IMR-90 (cell line): ENCODE measurements at regions not wholly inside any gene's neighbourhood (a gene's known extent, or its start where the extent isn't known, plus 50 kb on each side); places are given as distances from the start of the nearest gene placed in this dataset.

ENCODE experiments used
- ATAC-seq: fragments of 200-7000 bp; cut with Tn5 transposase; 2 replicates; pipeline ENCODE4 v1.9.1; 2020; ENCODE audit warnings: low read depth, mild to moderate bottlenecking, moderate library complexity
- BruUV-seq: library from RNA; stranded (reverse); fragments of 400-500 nt; replicated peaks from 2 replicates; lab custom pipeline; 2021; lab: Mats Ljungman, UMichigan
- CTCF ChIA-PET: fragments of 300-600 bp; formaldehyde crosslinking; extraction: SDS; loops from one replicate; lab custom pipeline; 2021; ENCODE audit warnings: antibody characterized with exemption; lab: Yijun Ruan, JAX
- POLR2A ChIA-PET: fragments of 300-600 bp; sonication (Branson Sonifier 250); formaldehyde crosslinking; loops from one replicate; lab custom pipeline; 2022; ENCODE audit warnings: antibody characterized with exemption; ENCODE audit not compliant: unreplicated experiment; lab: Charles Lee
- DNase-seq: peaks from one replicate; pipeline ENCODE4 v3.0.0; 2013
- H2AFZ ChIP-seq: replicated peaks from 2 replicates; pipeline ENCODE3; 2013; ENCODE audit warnings: low read length, mild to moderate bottlenecking; ENCODE audit not compliant: poor library complexity
- H2AK5ac ChIP-seq: 2 replicates; pipeline ENCODE4 v1.6.1; 2013; ENCODE audit warnings: low read depth, low read length, inconsistent platforms
- H2AK9ac ChIP-seq: replicated peaks from 2 replicates; pipeline ENCODE3; 2013; ENCODE audit warnings: mild to moderate bottlenecking, low read depth, low read length, moderate library complexity; ENCODE audit not compliant: poor library complexity
- H2BK120ac ChIP-seq: 2 replicates; pipeline ENCODE4 v1.6.1; 2013; ENCODE audit warnings: low read depth, low read length, inconsistent platforms
- H2BK15ac ChIP-seq: 3 replicates; pipeline ENCODE4 v1.6.1; 2013; ENCODE audit warnings: low read depth, low read length, inconsistent platforms
- H2BK20ac ChIP-seq: 2 replicates; pipeline ENCODE4 v1.6.1; 2013; ENCODE audit warnings: low read depth, mild to moderate bottlenecking, inconsistent platforms, low read length, moderate library complexity
- H2BK5ac ChIP-seq: 2 replicates; pipeline ENCODE4 v1.6.1; 2013; ENCODE audit warnings: mild to moderate bottlenecking, low read depth, low read length, inconsistent platforms; ENCODE audit not compliant: poor library complexity, severe bottlenecking
- H3K14ac ChIP-seq: replicated peaks from 2 replicates; pipeline ENCODE4 v1.6.1; 2013; ENCODE audit warnings: low read depth, low read length, inconsistent platforms
- H3K18ac ChIP-seq: 2 replicates; pipeline ENCODE4 v1.6.1; 2013; ENCODE audit warnings: low read depth, low read length, control low read depth
- H3K23ac ChIP-seq: 2 replicates; pipeline ENCODE4 v1.6.1; 2013; ENCODE audit warnings: low read depth, low read length, inconsistent platforms
- H3K27ac ChIP-seq: 2 replicates; pipeline ENCODE4 v1.5.1; 2013; ENCODE audit warnings: mild to moderate bottlenecking, control low read depth, low read length; ENCODE audit not compliant: insufficient read depth
- H3K27me3 ChIP-seq: 2 replicates; pipeline ENCODE4 v1.6.1; 2013; ENCODE audit warnings: low read length; ENCODE audit not compliant: control insufficient read depth, insufficient read depth
- H3K36me3 ChIP-seq: 2 replicates; pipeline ENCODE4 v1.6.1; 2013; ENCODE audit warnings: low read length, mixed read lengths; ENCODE audit not compliant: control insufficient read depth, insufficient read depth
- H3K4ac ChIP-seq: 2 replicates; pipeline ENCODE4 v1.6.1; 2013; ENCODE audit warnings: low read depth, low read length, inconsistent platforms
- H3K4me1 ChIP-seq: 2 replicates; pipeline ENCODE4 v1.6.1; 2013; ENCODE audit warnings: low read length, mixed read lengths; ENCODE audit not compliant: control insufficient read depth, insufficient read depth
- H3K4me2 ChIP-seq: 2 replicates; pipeline ENCODE4 v1.6.1; 2013; ENCODE audit warnings: low read depth, mild to moderate bottlenecking, control low read depth, low read length, moderate library complexity
- H3K4me3 ChIP-seq: 2 replicates; pipeline ENCODE4 v1.5.1; 2013; ENCODE audit warnings: low read depth, mild to moderate bottlenecking, control low read depth, low read length, moderate library complexity; ENCODE audit not compliant: insufficient read depth
- H3K56ac ChIP-seq: 2 replicates; pipeline ENCODE4 v1.6.1; 2013; ENCODE audit warnings: low read length, inconsistent platforms; ENCODE audit not compliant: insufficient read depth; ENCODE audit errors: extremely low read depth
- H3K79me1 ChIP-seq, 2 experiments: 2 replicates each; pipeline ENCODE4 v1.6.1; 2013; ENCODE audit warnings: low read length in 2 of 2, inconsistent platforms in 1 of 2, low read depth in 1 of 2
- H3K9ac ChIP-seq: 2 replicates; pipeline ENCODE4 v1.6.1; 2013; ENCODE audit warnings: low read depth, low read length, control low read depth
- H3K9me1 ChIP-seq: 2 replicates; pipeline ENCODE4 v1.6.1; 2013; ENCODE audit warnings: low read length, inconsistent platforms; ENCODE audit not compliant: insufficient read depth
- H3K9me3 ChIP-seq: 2 replicates; pipeline ENCODE4 v1.6.1; 2013; ENCODE audit warnings: low read length; ENCODE audit not compliant: control insufficient read depth, insufficient read depth
- H4K20me1 ChIP-seq: 2 replicates; pipeline ENCODE4 v1.6.1; 2013; ENCODE audit warnings: low read length, inconsistent platforms; ENCODE audit not compliant: insufficient read depth
- H4K5ac ChIP-seq: 2 replicates; pipeline ENCODE4 v1.6.1; 2013; ENCODE audit warnings: mild to moderate bottlenecking, low read depth, low read length, control low read depth
- H4K8ac ChIP-seq, 2 experiments: 2 replicates each; pipeline ENCODE4 v1.6.1; 2013; ENCODE audit warnings: low read depth in 2 of 2, low read length in 2 of 2, control low read depth in 1 of 2, inconsistent platforms in 1 of 2
- H4K91ac ChIP-seq: 2 replicates; pipeline ENCODE4 v1.6.1; 2013; ENCODE audit warnings: low read depth, low read length, inconsistent platforms; ENCODE audit not compliant: insufficient read depth
- FOS ChIP-seq: fragments of 150-350 bp; IDR thresholded peaks from 2 replicates; pipeline ENCODE4 v1.6.1; 2016; ENCODE audit warnings: low read depth, low read length
- MAFK ChIP-seq: IDR thresholded peaks from 2 replicates; pipeline ENCODE4 v1.6.1; 2012; ENCODE audit warnings: low read depth, low read length, improper control_type of control experiment
- RCOR1 ChIP-seq: IDR thresholded peaks from 2 replicates; pipeline ENCODE4 v1.6.1; 2012; ENCODE audit warnings: mild to moderate bottlenecking, low read length, improper control_type of control experiment; ENCODE audit not compliant: insufficient replicate concordance
- WGBS, 2 experiments: methylation state at CpG; one replicate each; pipeline versions ENCODE4 v1.1.5 to v1.1.7; 2013; ENCODE audit warnings: missing lambda C conversion rate in 2 of 2; ENCODE audit not compliant: insufficient read length in 1 of 2; ENCODE audit errors: extremely low coverage in 2 of 2; 5-methylcytosine and 5-hydroxymethylcytosine counted together
- dilution Hi-C: fragments of 300-500 bp; cut with HindIII; formaldehyde crosslinking; loops from one replicate; pipeline ENCODE4 v1.14.3; 2018; ENCODE audit warnings: low sequenced_read_pairs; ENCODE audit not compliant: unreplicated experiment
- in situ Hi-C: fragments of 300-500 bp; cut with MboI; formaldehyde crosslinking; loops from 3 replicates; pipeline ENCODE4 v1.14.3; 2019; ENCODE audit warnings: low sequenced_read_pairs, inconsistent platforms, mixed read lengths
- intact Hi-C: fragments of 100-400 bp; cut with micrococcal nuclease; formaldehyde crosslinking; loops from 2 replicates; pipeline ENCODE4 v1.10.0; 2022

DNA sequence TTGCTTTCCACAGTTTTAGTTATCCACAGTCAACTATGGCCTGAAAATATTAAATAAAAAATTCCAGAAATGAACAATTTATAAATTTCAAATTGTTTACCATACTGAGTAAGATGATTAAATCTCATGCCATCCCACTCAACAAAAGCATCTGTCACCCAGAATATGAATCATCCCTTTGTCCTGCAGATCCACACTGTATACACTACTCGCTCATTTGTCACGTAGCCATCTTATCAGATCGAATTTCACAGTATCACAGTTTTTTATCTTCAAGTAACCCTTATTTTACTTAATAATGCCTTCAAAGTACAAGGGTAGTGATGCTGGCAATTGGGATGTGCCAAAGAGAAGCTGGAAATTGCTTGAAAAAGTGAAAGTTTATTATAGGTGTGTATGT lies 291.8 kb upstream of the LRATD1 start:
- no peak overlapping the region for H3K4me3 ChIP-seq
- no peak overlapping the region for H3K14ac ChIP-seq
- no peaks in the 10 kb centered on the region for H3K9me1 ChIP-seq
- no peak for DNase-seq
- no TSS peak for BruUV-seq
- H3K27ac ChIP-seq, result no peak overlapping the region
- no peak overlapping the region for H2BK20ac ChIP-seq
- WGBS, 2 experiments, result no CpG with 5 or more reads among the region's 3 CpGs
- H2AK5ac ChIP-seq, result no peak overlapping the region
- H3K56ac ChIP-seq, result no peak overlapping the region
- no peaks in the 10 kb centered on the region for H3K79me1 ChIP-seq
- no peak for ATAC-seq
- no peak overlapping the region for H2BK15ac ChIP-seq
- H4K5ac ChIP-seq, result no peak overlapping the region
- dilution Hi-C loops (no loop called here), intact Hi-C loops (no loop called here), in situ Hi-C loops (no loop called here)
- no peak overlapping the region for H3K9ac ChIP-seq
- no peak overlapping the region for H2AFZ ChIP-seq
- CTCF ChIA-PET, result no interaction called here
- H4K8ac ChIP-seq, result no peak overlapping the region
- H3K4me1 ChIP-seq, result no peaks in the 10 kb centered on the region
- no peak overlapping the region for H2BK5ac ChIP-seq
- H2AK9ac ChIP-seq, result no peak overlapping the region
- H3K4ac ChIP-seq, result no peak overlapping the region
- TF ChIP-seq FOS (no peak), RCOR1 (no peak), MAFK (no peak)
- POLR2A ChIA-PET, result no interaction called here
- no peak overlapping the region for H3K18ac ChIP-seq
- H2BK120ac ChIP-seq, result no peak overlapping the region
- no peak overlapping the region for H4K91ac ChIP-seq
- peaks cover 12% of the 10 kb centered on the region; the same call in 1 of the 2 replicates for H3K9me3 ChIP-seq
- H3K23ac ChIP-seq, result no peak overlapping the region
- H3K4me2 ChIP-seq, result no peak overlapping the region
- H3K27me3 ChIP-seq, result no peaks in the 10 kb centered on the region
- H3K36me3 ChIP-seq, result no peaks in the 10 kb centered on the region
- H4K20me1 ChIP-seq, result no peaks in the 10 kb centered on the region
